ENCODE measurements at regions not wholly inside any gene's neighbourhood (a gene's known extent, or its start where the extent isn't known, plus 50 kb on each side); places are given as distances from the start of the nearest gene placed in this dataset.
A peak's percentile ranks its signal among the peaks of the same experiment; 100 is the strongest.

DNA sequence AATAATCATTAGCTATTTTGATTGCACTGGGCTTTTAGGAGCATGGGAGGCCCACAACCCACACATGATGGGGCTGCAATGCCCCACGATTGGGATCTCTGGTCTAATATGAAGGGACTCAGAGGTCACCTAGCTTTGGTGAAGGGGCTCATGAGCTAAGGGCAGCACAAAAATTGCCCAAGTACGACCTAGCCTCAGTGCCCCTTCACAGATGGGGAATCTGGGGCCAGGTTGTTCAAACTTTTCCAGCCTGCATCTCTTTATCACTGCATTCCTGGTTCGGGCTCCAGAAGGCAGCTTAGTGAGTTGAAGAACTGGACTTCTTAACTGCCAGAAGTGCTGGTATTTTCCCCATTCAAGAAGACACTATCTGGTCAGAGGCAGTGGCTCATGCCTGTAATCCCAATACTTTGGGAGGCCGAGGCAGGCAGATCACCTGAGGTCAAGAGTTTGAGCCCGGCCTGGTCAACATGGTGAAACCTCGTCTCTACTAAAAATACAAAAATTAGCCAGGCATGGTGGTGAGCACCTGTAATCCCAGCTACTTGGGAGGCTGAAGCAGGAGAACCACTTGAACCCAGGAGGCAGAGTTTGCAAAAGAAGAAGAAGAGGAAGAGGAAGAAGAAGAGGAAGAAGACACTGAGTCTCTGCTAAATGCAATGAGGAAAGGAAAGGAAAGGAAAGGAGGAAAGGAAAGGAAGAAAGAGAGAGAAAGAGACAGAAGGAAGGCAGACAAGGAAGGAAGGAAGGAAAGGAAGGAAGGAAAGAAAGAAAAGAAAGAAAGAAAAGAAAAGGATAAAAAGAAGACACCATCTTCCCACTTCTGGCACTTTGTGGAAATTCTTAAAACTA lies 258.5 kb upstream of the IRF2BP2 start:
- Histone ChIP-seq H3K27me3 (ENCODE audit: insufficient read depth, low read length) (no peaks in the 10 kb centered on the region), H3K18ac (ENCODE audit: low read length) (no peak overlapping the region), H2BK120ac (ENCODE audit: insufficient read depth, low read length, poor library complexity) (no peak overlapping the region), H3K27ac (ENCODE audit: low read depth, low read length) (no peak overlapping the region), H3K14ac (ENCODE audit: low read length) (no peak overlapping the region), H3K4me1 (ENCODE audit: control insufficient read depth in 1 of 2, insufficient read depth in 2 of 2, low read length in 2 of 2) (peaks cover 3 to 12% of the 10 kb centered on the region in 2 experiments), H4K12ac (ENCODE audit: low read depth, low read length) (no peak overlapping the region), H3K23ac (ENCODE audit: low read length) (no peak overlapping the region), H3K36me3 (ENCODE audit: control insufficient read depth in 1 of 2, insufficient read depth in 2 of 2, low read length in 2 of 2) (no peaks in the 10 kb centered on the region), H3K9me3 (ENCODE audit: insufficient read depth, low read depth, low read length) (peaks cover 5% of the 10 kb centered on the region), H3K79me1 (ENCODE audit: low read length) (peaks cover 5% of the 10 kb centered on the region), H4K91ac (ENCODE audit: low read depth, low read length) (no peak overlapping the region), H2BK12ac (ENCODE audit: low read length) (no peak overlapping the region), H2BK5ac (ENCODE audit: low read depth, low read length, poor library complexity) (no peak overlapping the region), H3K9ac (ENCODE audit: low read length) (no peak overlapping the region), H3K4me2 (ENCODE audit: low read length) (no peak overlapping the region), H2AFZ (ENCODE audit: insufficient read depth, low read length, poor library complexity) (no peak overlapping the region), H4K8ac (ENCODE audit: low read depth, low read length) (no peak overlapping the region), H3K4me3 (ENCODE audit: low read depth, low read length) (no peak overlapping the region), H3K4ac (ENCODE audit: low read depth, low read length) (no peak overlapping the region), H2AK5ac (ENCODE audit: low read length) (no peak overlapping the region), H3K79me2 (ENCODE audit: control insufficient read depth, insufficient read depth, low read length, poor library complexity) (no peaks in the 10 kb centered on the region)
- peak; percentile 29 to 69 for DNase-seq
- WGBS (ENCODE audit: extremely low coverage, insufficient coverage, insufficient read length): no CpG with 5 or more reads among the region's 6 CpGs

GRCh38 chr1:234866007-234866866 lies 256.3 kb upstream of the IRF2BP2 start:
- Histone ChIP-seq H3K18ac (ENCODE audit: low read length) (no peak overlapping the region), H3K4me3 (ENCODE audit: low read depth, low read length) (no peak overlapping the region), H2AK5ac (ENCODE audit: low read length) (no peak overlapping the region), H3K4ac (ENCODE audit: low read depth, low read length) (no peak overlapping the region), H3K4me2 (ENCODE audit: low read length) (no peak overlapping the region), H3K14ac (ENCODE audit: low read length) (no peak overlapping the region), H3K79me2 (ENCODE audit: control insufficient read depth, insufficient read depth, low read length, poor library complexity) (no peaks in the 10 kb centered on the region), H4K91ac (ENCODE audit: low read depth, low read length) (no peak overlapping the region), H2AFZ (ENCODE audit: insufficient read depth, low read length, poor library complexity) (no peak overlapping the region), H4K12ac (ENCODE audit: low read depth, low read length) (no peak overlapping the region), H3K9me3 (ENCODE audit: insufficient read depth, low read depth, low read length) (peaks cover 5% of the 10 kb centered on the region), H3K23ac (ENCODE audit: low read length) (no peak overlapping the region), H3K4me1 (ENCODE audit: control insufficient read depth in 1 of 2, insufficient read depth in 2 of 2, low read length in 2 of 2) (peaks cover 10 to 22% of the 10 kb centered on the region in 2 experiments), H3K27me3 (ENCODE audit: insufficient read depth, low read length) (no peaks in the 10 kb centered on the region), H3K27ac (ENCODE audit: low read depth, low read length) (no peak overlapping the region), H2BK120ac (ENCODE audit: insufficient read depth, low read length, poor library complexity) (no peak overlapping the region), H2BK5ac (ENCODE audit: low read depth, low read length, poor library complexity) (no peak overlapping the region), H3K36me3 (ENCODE audit: control insufficient read depth in 1 of 2, insufficient read depth in 2 of 2, low read length in 2 of 2) (no peaks in the 10 kb centered on the region), H4K8ac (ENCODE audit: low read depth, low read length) (no peak overlapping the region), H3K9ac (ENCODE audit: low read length) (no peak overlapping the region), H2BK12ac (ENCODE audit: low read length) (peak overlapping the region; percentile 5), H3K79me1 (ENCODE audit: low read length) (peaks cover 10% of the 10 kb centered on the region)
- no CpG with 5 or more reads among the region's 18 CpGs for WGBS (ENCODE audit: extremely low coverage, insufficient coverage, insufficient read length)
- DNase-seq: peak; percentile 83 to 90

GRCh38 chr1:234865171-234866006 lies 255.4 kb upstream of the IRF2BP2 start:
- no peak overlapping the region for H4K91ac ChIP-seq (ENCODE audit: low read depth, low read length)
- no peaks in the 10 kb centered on the region for H3K36me3 ChIP-seq (ENCODE audit: control insufficient read depth in 1 of 2, insufficient read depth in 2 of 2, low read length in 2 of 2)
- peaks cover 5% of the 10 kb centered on the region for H3K9me3 ChIP-seq (ENCODE audit: insufficient read depth, low read depth, low read length)
- no peak overlapping the region for H3K9ac ChIP-seq (ENCODE audit: low read length)
- no peak overlapping the region for H2BK12ac ChIP-seq (ENCODE audit: low read length)
- H3K4ac ChIP-seq (ENCODE audit: low read depth, low read length): no peak overlapping the region
- no peak for DNase-seq
- H3K27ac ChIP-seq (ENCODE audit: low read depth, low read length): no peak overlapping the region
- H4K8ac ChIP-seq (ENCODE audit: low read depth, low read length): no peak overlapping the region
- no peak overlapping the region for H3K18ac ChIP-seq (ENCODE audit: low read length)
- H2BK120ac ChIP-seq (ENCODE audit: insufficient read depth, low read length, poor library complexity): no peak overlapping the region
- no peaks in the 10 kb centered on the region for H3K79me2 ChIP-seq (ENCODE audit: control insufficient read depth, insufficient read depth, low read length, poor library complexity)
- peaks cover 10 to 22% of the 10 kb centered on the region in 2 experiments for H3K4me1 ChIP-seq (ENCODE audit: control insufficient read depth in 1 of 2, insufficient read depth in 2 of 2, low read length in 2 of 2)
- H3K27me3 ChIP-seq (ENCODE audit: insufficient read depth, low read length): no peaks in the 10 kb centered on the region
- no peak overlapping the region for H4K12ac ChIP-seq (ENCODE audit: low read depth, low read length)
- H2AK5ac ChIP-seq (ENCODE audit: low read length): no peak overlapping the region
- H3K4me3 ChIP-seq (ENCODE audit: low read depth, low read length): no peak overlapping the region
- no peak overlapping the region for H2AFZ ChIP-seq (ENCODE audit: insufficient read depth, low read length, poor library complexity)
- no peak overlapping the region for H3K4me2 ChIP-seq (ENCODE audit: low read length)
- peaks cover 10% of the 10 kb centered on the region for H3K79me1 ChIP-seq (ENCODE audit: low read length)
- no peak overlapping the region for H3K23ac ChIP-seq (ENCODE audit: low read length)
- no CpG with 5 or more reads among the region's 7 CpGs for WGBS (ENCODE audit: extremely low coverage, insufficient coverage, insufficient read length)
- H3K14ac ChIP-seq (ENCODE audit: low read length): no peak overlapping the region
- no peak overlapping the region for H2BK5ac ChIP-seq (ENCODE audit: low read depth, low read length, poor library complexity)

DNA sequence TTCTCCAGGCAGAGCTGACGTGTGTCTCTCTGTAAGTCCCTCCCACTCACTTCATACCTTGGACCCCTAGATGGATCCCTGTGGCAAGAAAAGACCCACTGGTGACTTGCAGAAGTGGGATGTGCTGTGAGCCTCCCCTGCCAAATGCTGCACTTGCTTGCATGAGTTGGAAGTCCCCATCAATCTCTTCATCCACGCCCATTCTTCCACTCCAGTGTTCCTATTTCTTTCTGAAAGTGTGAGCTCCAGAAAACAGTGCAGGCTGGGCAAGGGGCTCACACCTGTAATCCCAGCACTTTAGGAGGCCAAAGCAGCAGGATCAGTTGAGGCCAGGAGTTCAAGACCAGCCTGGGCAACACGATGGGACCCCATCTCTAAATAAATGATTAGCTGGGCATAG lies 254.1 kb upstream of the IRF2BP2 start:
- Histone ChIP-seq H2AK5ac (ENCODE audit: low read length) (no peak overlapping the region), H3K79me2 (ENCODE audit: control insufficient read depth, insufficient read depth, low read length, poor library complexity) (no peaks in the 10 kb centered on the region), H3K4me3 (ENCODE audit: low read depth, low read length) (no peak overlapping the region), H4K91ac (ENCODE audit: low read depth, low read length) (no peak overlapping the region), H3K4me2 (ENCODE audit: low read length) (no peak overlapping the region), H3K27ac (ENCODE audit: low read depth, low read length) (no peak overlapping the region), H3K4me1 (ENCODE audit: control insufficient read depth in 1 of 2, insufficient read depth in 2 of 2, low read length in 2 of 2) (peaks cover 10 to 22% of the 10 kb centered on the region in 2 experiments), H3K9ac (ENCODE audit: low read length) (no peak overlapping the region), H2BK12ac (ENCODE audit: low read length) (no peak overlapping the region), H4K12ac (ENCODE audit: low read depth, low read length) (no peak overlapping the region), H3K27me3 (ENCODE audit: insufficient read depth, low read length) (no peaks in the 10 kb centered on the region), H3K36me3 (ENCODE audit: control insufficient read depth in 1 of 2, insufficient read depth in 2 of 2, low read length in 2 of 2) (no peaks in the 10 kb centered on the region), H3K9me3 (ENCODE audit: insufficient read depth, low read depth, low read length) (peaks cover 5% of the 10 kb centered on the region), H2BK120ac (ENCODE audit: insufficient read depth, low read length, poor library complexity) (no peak overlapping the region), H2AFZ (ENCODE audit: insufficient read depth, low read length, poor library complexity) (no peak overlapping the region), H3K18ac (ENCODE audit: low read length) (no peak overlapping the region), H3K79me1 (ENCODE audit: low read length) (peaks cover 9% of the 10 kb centered on the region), H3K4ac (ENCODE audit: low read depth, low read length) (no peak overlapping the region), H4K8ac (ENCODE audit: low read depth, low read length) (no peak overlapping the region), H3K23ac (ENCODE audit: low read length) (no peak overlapping the region), H3K14ac (ENCODE audit: low read length) (no peak overlapping the region), H2BK5ac (ENCODE audit: low read depth, low read length, poor library complexity) (no peak overlapping the region)
- no CpG with 5 or more reads among the region's 3 CpGs for WGBS (ENCODE audit: extremely low coverage, insufficient coverage, insufficient read length)
- no peak for DNase-seq
